ENCODE measurements at regions not wholly inside any gene's neighbourhood (a gene's known extent, or its start where the extent isn't known, plus 50 kb on each side); places are given as distances from the start of the nearest gene placed in this dataset.

- Histone ChIP-seq H3K9me1 (ENCODE audit: insufficient read depth, low read length) (peaks cover 8% of the 10 kb centered on the region), H2BK5ac (ENCODE audit: low read depth, low read length, poor library complexity, severe bottlenecking) (peak overlapping the region; percentile 75), H3K4me2 (ENCODE audit: low read depth, low read length) (peak overlapping the region; percentile 23; the same call in 1 of the 2 replicates), H3K14ac (replicated peaks; ENCODE audit: low read depth, low read length) (peak overlapping the region; percentile 72), H3K9me3 (ENCODE audit: control insufficient read depth, insufficient read depth, low read length) (no peaks in the 10 kb centered on the region), H3K4me3 (ENCODE audit: insufficient read depth, low read depth, low read length) (no peak overlapping the region), H3K18ac (ENCODE audit: low read depth, low read length) (peak overlapping the region; percentile 30; the same call in 1 of the 2 replicates), H2AK9ac (replicated peaks; ENCODE audit: low read depth, low read length, poor library complexity) (no peak overlapping the region), H4K8ac (ENCODE audit: low read depth in 2 of 2, low read length in 2 of 2) (peak overlapping the region in 1 of 2 experiments; percentile 36; a peak in 3 of 4 replicates), H2BK120ac (ENCODE audit: low read depth, low read length) (peak overlapping the region; percentile 88), H3K27me3 (ENCODE audit: control insufficient read depth, insufficient read depth, low read length) (no peaks in the 10 kb centered on the region), H4K5ac (ENCODE audit: low read depth, low read length) (no peak overlapping the region), H2BK20ac (ENCODE audit: low read depth, low read length) (peak overlapping the region; percentile 89), H3K4me1 (ENCODE audit: control insufficient read depth, insufficient read depth, low read length) (peaks cover 10% of the 10 kb centered on the region), H3K36me3 (ENCODE audit: control insufficient read depth, insufficient read depth, low read length) (no peaks in the 10 kb centered on the region), H3K9ac (ENCODE audit: low read depth, low read length) (no peak overlapping the region), H4K20me1 (ENCODE audit: insufficient read depth, low read length) (no peaks in the 10 kb centered on the region), H3K79me1 (ENCODE audit: low read depth in 1 of 2, low read length in 2 of 2) (no peaks in the 10 kb centered on the region), H2BK15ac (ENCODE audit: low read depth, low read length) (peak overlapping the region; percentile 54; the same call in 1 of the 3 replicates), H2AFZ (replicated peaks; ENCODE audit: low read length, poor library complexity) (no peak overlapping the region), H3K56ac (ENCODE audit: extremely low read depth, insufficient read depth, low read length) (no peak overlapping the region), H2AK5ac (ENCODE audit: low read depth, low read length) (peak overlapping the region; percentile 16; the same call in 1 of the 2 replicates), H3K23ac (ENCODE audit: low read depth, low read length) (peak overlapping the region; percentile 84; the same call in 1 of the 2 replicates), H4K91ac (ENCODE audit: insufficient read depth, low read depth, low read length) (peak overlapping the region; percentile 92), H3K27ac (ENCODE audit: insufficient read depth, low read length) (no peak overlapping the region), H3K4ac (ENCODE audit: low read depth, low read length) (peak overlapping the region; percentile 80; the same call in 1 of the 2 replicates)
- WGBS, 2 experiments (ENCODE audit: extremely low coverage in 2 of 2, insufficient read length in 1 of 2), result no CpG with 5 or more reads among the region's 3 CpGs
- peak; percentile 68 for DNase-seq
- CTCF ChIA-PET, result interaction anchor here (0.5 kb wide), 1 partner anchor 92 kb away, joined by 3 read pairs; no protein-coding TSS in a partner anchor
- in situ Hi-C loops (cut with MboI; ENCODE audit: low sequenced_read_pairs) (no loop called here), dilution Hi-C loops (cut with HindIII; ENCODE audit: low sequenced_read_pairs, unreplicated experiment) (no loop called here), intact Hi-C loops (cut with micrococcal nuclease) (no loop called here)
- POLR2A ChIA-PET (ENCODE audit: unreplicated experiment), result interaction anchor here (0.5 kb wide), 1 partner anchor 1558 kb away, joined by 4 read pairs; no protein-coding TSS in a partner anchor
- BruUV-seq (replicated peaks), result no TSS peak
- ATAC-seq (ENCODE audit: low read depth), result peak; percentile 44
- peak; percentile 27; the same call in 1 of the 2 replicates for TF ChIP-seq FOS (IDR thresholded peaks at IDR 0.05; ENCODE audit: low read depth, low read length)
- TF ChIP-seq NFE2L2 (IDR thresholded peaks at IDR 0.05; ENCODE audit: low read depth, low read length), result no peak
Measured at GRCh38 chr15:35170207-35170606, 85.1 kb upstream of the NANOGP8 start.
